ENCODE measurements at regions not wholly inside any gene's neighbourhood (a gene's known extent, or its start where the extent isn't known, plus 50 kb on each side); places are given as distances from the start of the nearest gene placed in this dataset.

GRCh38 chr2:222130855-222131254 is 167.9 kb downstream of the PAX3 start:
- TF ChIP-seq CTCF (conservative IDR thresholded peaks at IDR 0.05): no peak
- Mint-ChIP-seq H3K9me3 (peaks cover 3% of the 10 kb centered on the region), H3K4me3 (no peak overlapping the region), H3K27ac (ENCODE audit: unreplicated experiment) (no peak overlapping the region), H3K36me3 (ENCODE audit: low read depth) (no peaks in the 10 kb centered on the region), H3K27me3 (ENCODE audit: low read depth) (no peaks in the 10 kb centered on the region), H3K4me1 (no peaks in the 10 kb centered on the region)
- no peak for DNase-seq (ENCODE audit: low read depth, low spot score)

GRCh38 chr2:222127660-222128059 is 171.1 kb downstream of the PAX3 start:
- Mint-ChIP-seq H3K27me3 (ENCODE audit: low read depth) (no peaks in the 10 kb centered on the region), H3K9me3 (no peaks in the 10 kb centered on the region), H3K4me1 (no peaks in the 10 kb centered on the region), H3K27ac (ENCODE audit: unreplicated experiment) (no peak overlapping the region), H3K4me3 (no peak overlapping the region), H3K36me3 (ENCODE audit: low read depth) (no peaks in the 10 kb centered on the region)
- DNase-seq (ENCODE audit: low read depth, low spot score): no peak
- TF ChIP-seq CTCF (conservative IDR thresholded peaks at IDR 0.05): no peak

GRCh38 chr2:222120933-222121332 is 177.9 kb downstream of the PAX3 start:
- Mint-ChIP-seq H3K4me3 (no peak overlapping the region), H3K4me1 (no peaks in the 10 kb centered on the region), H3K27me3 (ENCODE audit: low read depth) (no peaks in the 10 kb centered on the region), H3K36me3 (ENCODE audit: low read depth) (no peaks in the 10 kb centered on the region), H3K9me3 (no peaks in the 10 kb centered on the region), H3K27ac (ENCODE audit: unreplicated experiment) (no peak overlapping the region)
- no peak for DNase-seq (ENCODE audit: low read depth, low spot score)
- TF ChIP-seq CTCF (conservative IDR thresholded peaks at IDR 0.05): no peak

- H3K4me3 Mint-ChIP-seq: no peak overlapping the region
- H3K36me3 Mint-ChIP-seq (ENCODE audit: low read depth): no peaks in the 10 kb centered on the region
- H3K9me3 Mint-ChIP-seq: no peaks in the 10 kb centered on the region
- H3K27ac Mint-ChIP-seq (ENCODE audit: unreplicated experiment): no peak overlapping the region
- no peak for TF ChIP-seq CTCF (conservative IDR thresholded peaks at IDR 0.05)
- DNase-seq (ENCODE audit: low read depth, low spot score): no peak
- H3K27me3 Mint-ChIP-seq (ENCODE audit: low read depth): no peaks in the 10 kb centered on the region
- H3K4me1 Mint-ChIP-seq: no peaks in the 10 kb centered on the region
Measured at GRCh38 chr2:222115296-222115695, 183.5 kb downstream of the PAX3 start.

GRCh38 chr2:222108957-222109585 is 189.7 kb downstream of the PAX3 start:
- no peak for DNase-seq (ENCODE audit: low read depth, low spot score)
- TF ChIP-seq CTCF (conservative IDR thresholded peaks at IDR 0.05): no peak
- H3K27ac Mint-ChIP-seq (ENCODE audit: unreplicated experiment): no peak overlapping the region
- H3K27me3 Mint-ChIP-seq (ENCODE audit: low read depth): peaks cover 7% of the 10 kb centered on the region
- H3K36me3 Mint-ChIP-seq (ENCODE audit: low read depth): no peaks in the 10 kb centered on the region
- H3K4me1 Mint-ChIP-seq: no peaks in the 10 kb centered on the region
- H3K4me3 Mint-ChIP-seq: no peak overlapping the region
- H3K9me3 Mint-ChIP-seq: no peaks in the 10 kb centered on the region
